GM12878 (cell line): ENCODE measurements at regions not wholly inside any gene's neighbourhood (a gene's known extent, or its start where the extent isn't known, plus 50 kb on each side); places are given as distances from the start of the nearest gene placed in this dataset.

Experiments
- ATAC-seq: fragments of 200-7000 bp; cut with Tn5 transposase; 3 replicates; pipeline ENCODE4 v1.9.1; 2020; ENCODE audit warnings: mild to moderate bottlenecking, moderate library complexity
- BruUV-seq: library from RNA; stranded (reverse); fragments of 400-500 nt; replicated peaks from 2 replicates; lab custom pipeline; 2021; lab: Mats Ljungman, UMichigan
- CTCF ChIA-PET: fragments of 300-600 bp; sonication (Branson Sonifier 250); formaldehyde crosslinking; extraction: SDS; loops from one replicate; lab custom pipeline; 2021; ENCODE audit warnings: inconsistent platforms; lab: Yijun Ruan, JAX
- POLR2A ChIA-PET: fragments of 350-600 bp; formaldehyde crosslinking; extraction: SDS; loops from one replicate; lab custom pipeline; 2021; ENCODE audit warnings: inconsistent platforms; lab: Charles Lee
- RAD21 ChIA-PET: fragments of 300-600 bp; sonication (Branson Sonifier 250); formaldehyde crosslinking; loops from one replicate; lab custom pipeline; 2023; ENCODE audit warnings: antibody characterized with exemption; ENCODE audit not compliant: unreplicated experiment; lab: Charles Lee
- SMC1A ChIA-PET: fragments of 300-600 bp; sonication (Branson Sonifier 250); formaldehyde crosslinking; loops from one replicate; lab custom pipeline; 2023; ENCODE audit not compliant: unreplicated experiment, uncharacterized antibody; lab: Charles Lee
- DNase-seq: peaks from one replicate; pipeline ENCODE4 v3.0.0-alpha.2; 2011; ENCODE audit warnings: low read depth, low spot score
- FAIRE-seq: peaks from 3 replicates; lab custom pipeline; 2011; peaks lifted over from hg19 to GRCh38; lab: Jason Lieb, UNC
- H2AFZ ChIP-seq: 2 replicates; pipeline ENCODE4 v1.6.0; 2011; ENCODE audit warnings: low read depth, low read length, control low read depth; ENCODE audit not compliant: control insufficient read depth
- H3K27ac ChIP-seq: 2 replicates; pipeline ENCODE4 v1.5.1; 2011; ENCODE audit warnings: control low read depth; ENCODE audit not compliant: control insufficient read depth, insufficient read depth
- H3K27me3 ChIP-seq, 2 experiments: replicated peaks in 1 of 2; 2 replicates each; pipeline versions ENCODE4 v1.6.0 to v1.6.1; 2011; ENCODE audit warnings: low read length in 1 of 2; ENCODE audit not compliant: control insufficient read depth in 2 of 2, insufficient read depth in 2 of 2
- H3K36me3 ChIP-seq, 2 experiments: 2 replicates each; pipeline ENCODE4 v1.5.1; 2011; ENCODE audit warnings: low read length in 1 of 2; ENCODE audit not compliant: control insufficient read depth in 2 of 2, insufficient read depth in 2 of 2
- H3K4me1 ChIP-seq: 2 replicates; pipeline ENCODE4 v1.6.1; 2011; ENCODE audit warnings: mild to moderate bottlenecking, low read length, moderate library complexity, mixed read lengths; ENCODE audit not compliant: control insufficient read depth, insufficient read depth
- H3K4me2 ChIP-seq: 2 replicates; pipeline ENCODE4 v1.6.0; 2011; ENCODE audit warnings: control low read depth; ENCODE audit not compliant: control insufficient read depth, insufficient read depth
- H3K4me3 ChIP-seq: fragments of 200-600 bp; sonication (generic); 2 replicates; pipeline ENCODE4 v1.5.1; 2016
- H3K79me2 ChIP-seq: 2 replicates; pipeline ENCODE4 v1.6.0; 2011; ENCODE audit warnings: low read length; ENCODE audit not compliant: control insufficient read depth, insufficient read depth
- H3K9ac ChIP-seq: 2 replicates; pipeline ENCODE4 v1.8.0; 2011; ENCODE audit warnings: low read length, control low read depth, mixed read lengths; ENCODE audit not compliant: control insufficient read depth, insufficient read depth
- H3K9me3 ChIP-seq: replicated peaks from 3 replicates; pipeline ENCODE4 v1.5.1; 2011; ENCODE audit warnings: mild to moderate bottlenecking, low read length; ENCODE audit not compliant: control insufficient read depth, insufficient read depth
- H4K20me1 ChIP-seq: 2 replicates; pipeline ENCODE4 v1.6.0; 2011; ENCODE audit not compliant: control insufficient read depth, insufficient read depth
- IRF4 ChIP-seq: IDR thresholded peaks from 2 replicates; pipeline ENCODE4 v1.6.1; 2011; ENCODE audit warnings: low read depth, low read length
- MEF2A ChIP-seq: IDR thresholded peaks from 2 replicates; pipeline ENCODE4 v1.6.1; 2011; ENCODE audit warnings: low read depth, mild to moderate bottlenecking, low read length, moderate library complexity; ENCODE audit not compliant: insufficient read depth
- NR2F1 ChIP-seq: fragments of 450-650 bp; conservative IDR thresholded peaks from 2 replicates; pipeline ENCODE4 v1.6.1; 2017; ENCODE audit warnings: mild to moderate bottlenecking
- RAD21 ChIP-seq: IDR thresholded peaks from 2 replicates; pipeline ENCODE4 v1.6.1; 2011; ENCODE audit warnings: mild to moderate bottlenecking, low read depth, low read length, moderate library complexity; ENCODE audit not compliant: insufficient read depth
- SMC3 ChIP-seq: IDR thresholded peaks from 2 replicates; pipeline ENCODE4 v1.6.1; 2011; ENCODE audit warnings: low read length, improper control_type of control experiment, borderline replicate concordance
- WGBS: methylation state at CpG from one replicate; pipeline ENCODE4 v1.1.6; 2016; ENCODE audit warnings: low lambda C conversion rate; ENCODE audit not compliant: insufficient replicate concordance, insufficient coverage; ENCODE audit errors: missing lambda C conversion rate; 5-methylcytosine and 5-hydroxymethylcytosine counted together
- in situ Hi-C: fragments of 300-500 bp; cut with MboI; formaldehyde crosslinking; loops from 9 replicates; pipeline ENCODE4 v1.14.3; 2018; ENCODE audit warnings: mixed read lengths
- intact Hi-C: fragments of 100-400 bp; cut with micrococcal nuclease; formaldehyde crosslinking; loops from one replicate; pipeline ENCODE4 v1.14.2; 2022; ENCODE audit not compliant: unreplicated experiment
- TF ChIP-seq, protein P1 (sequence below): fragments of 450-650 bp; formaldehyde crosslinking; IDR thresholded peaks from 2 replicates; pipeline ENCODE4 v1.5.0; 2022; ENCODE audit warnings: mild to moderate bottlenecking, missing genetic modification characterization
- TF ChIP-seq, protein P2 (sequence below), 3 experiments: IDR thresholded peaks in 2 of 3; conservative IDR thresholded peaks in 1 of 3; 2 replicates each; pipeline ENCODE4 v1.5.1; 2011; ENCODE audit warnings: low read depth in 3 of 3, low read length in 3 of 3, mild to moderate bottlenecking in 3 of 3, control low read depth in 2 of 3, moderate library complexity in 2 of 3, inconsistent platforms in 1 of 3, mixed read lengths in 1 of 3; ENCODE audit not compliant: control insufficient read depth in 2 of 3, insufficient read depth in 1 of 3; ENCODE audit errors: extremely low read depth in 1 of 3

- no peak overlapping the region for H3K4me2 ChIP-seq
- peak; percentile 94 for ATAC-seq
- CTCF ChIA-PET, result interaction anchor here (1.2 kb wide), 1 partner anchor 10 kb away, joined by 3 read pairs; no protein-coding TSS in a partner anchor
- H3K9ac ChIP-seq, result no peak overlapping the region
- H3K36me3 ChIP-seq, result no peaks in the 10 kb centered on the region
- no peak for DNase-seq
- no TSS peak for BruUV-seq
- no peak for FAIRE-seq
- intact Hi-C loops, result loop anchor here (5.0 to 10.0 kb wide), 2 partner anchors 165 to 412 kb away; no protein-coding TSS in a partner anchor
- H3K9me3 ChIP-seq, result no peaks in the 10 kb centered on the region
- no peaks in the 10 kb centered on the region; a peak in 2 of 4 replicates for H3K27me3 ChIP-seq
- TF ChIP-seq SMC3 (peak; percentile 33; the same call in 1 of the 2 replicates), NR2F1 (peak; percentile 80), MEF2A (no peak), RAD21 (peak; percentile 62), IRF4 (0 out of 2 replicates have a peak, but pooled peaks have one; percentile 43)
- TF ChIP-seq, protein P1, sequence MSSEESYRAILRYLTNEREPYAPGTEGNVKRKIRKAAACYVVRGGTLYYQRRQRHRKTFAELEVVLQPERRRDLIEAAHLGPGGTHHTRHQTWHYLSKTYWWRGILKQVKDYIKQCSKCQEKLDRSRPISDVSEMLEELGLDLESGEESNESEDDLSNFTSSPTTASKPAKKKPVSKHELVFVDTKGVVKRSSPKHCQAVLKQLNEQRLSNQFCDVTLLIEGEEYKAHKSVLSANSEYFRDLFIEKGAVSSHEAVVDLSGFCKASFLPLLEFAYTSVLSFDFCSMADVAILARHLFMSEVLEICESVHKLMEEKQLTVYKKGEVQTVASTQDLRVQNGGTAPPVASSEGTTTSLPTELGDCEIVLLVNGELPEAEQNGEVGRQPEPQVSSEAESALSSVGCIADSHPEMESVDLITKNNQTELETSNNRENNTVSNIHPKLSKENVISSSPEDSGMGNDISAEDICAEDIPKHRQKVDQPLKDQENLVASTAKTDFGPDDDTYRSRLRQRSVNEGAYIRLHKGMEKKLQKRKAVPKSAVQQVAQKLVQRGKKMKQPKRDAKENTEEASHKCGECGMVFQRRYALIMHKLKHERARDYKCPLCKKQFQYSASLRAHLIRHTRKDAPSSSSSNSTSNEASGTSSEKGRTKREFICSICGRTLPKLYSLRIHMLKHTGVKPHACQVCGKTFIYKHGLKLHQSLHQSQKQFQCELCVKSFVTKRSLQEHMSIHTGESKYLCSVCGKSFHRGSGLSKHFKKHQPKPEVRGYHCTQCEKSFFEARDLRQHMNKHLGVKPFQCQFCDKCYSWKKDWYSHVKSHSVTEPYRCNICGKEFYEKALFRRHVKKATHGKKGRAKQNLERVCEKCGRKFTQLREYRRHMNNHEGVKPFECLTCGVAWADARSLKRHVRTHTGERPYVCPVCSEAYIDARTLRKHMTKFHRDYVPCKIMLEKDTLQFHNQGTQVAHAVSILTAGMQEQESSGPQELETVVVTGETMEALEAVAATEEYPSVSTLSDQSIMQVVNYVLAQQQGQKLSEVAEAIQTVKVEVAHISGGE (CRISPR knock-in tag), result no peak
- TF ChIP-seq, protein P2, sequence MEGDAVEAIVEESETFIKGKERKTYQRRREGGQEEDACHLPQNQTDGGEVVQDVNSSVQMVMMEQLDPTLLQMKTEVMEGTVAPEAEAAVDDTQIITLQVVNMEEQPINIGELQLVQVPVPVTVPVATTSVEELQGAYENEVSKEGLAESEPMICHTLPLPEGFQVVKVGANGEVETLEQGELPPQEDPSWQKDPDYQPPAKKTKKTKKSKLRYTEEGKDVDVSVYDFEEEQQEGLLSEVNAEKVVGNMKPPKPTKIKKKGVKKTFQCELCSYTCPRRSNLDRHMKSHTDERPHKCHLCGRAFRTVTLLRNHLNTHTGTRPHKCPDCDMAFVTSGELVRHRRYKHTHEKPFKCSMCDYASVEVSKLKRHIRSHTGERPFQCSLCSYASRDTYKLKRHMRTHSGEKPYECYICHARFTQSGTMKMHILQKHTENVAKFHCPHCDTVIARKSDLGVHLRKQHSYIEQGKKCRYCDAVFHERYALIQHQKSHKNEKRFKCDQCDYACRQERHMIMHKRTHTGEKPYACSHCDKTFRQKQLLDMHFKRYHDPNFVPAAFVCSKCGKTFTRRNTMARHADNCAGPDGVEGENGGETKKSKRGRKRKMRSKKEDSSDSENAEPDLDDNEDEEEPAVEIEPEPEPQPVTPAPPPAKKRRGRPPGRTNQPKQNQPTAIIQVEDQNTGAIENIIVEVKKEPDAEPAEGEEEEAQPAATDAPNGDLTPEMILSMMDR (IDR thresholded peaks at IDR 0.05 in 2 of 3, conservative IDR thresholded peaks at IDR 0.05 in 1 of 3; ENCODE audit: control insufficient read depth in 2 of 3, extremely low read depth in 1 of 3, insufficient read depth in 1 of 3, low read depth in 3 of 3, low read length in 3 of 3), result peak; percentile 75 to 84 (median 77)
- TF ChIP-seq, all 136 proteins: peak for 5
- Histone ChIP-seq H3K4me1 (no peaks in the 10 kb centered on the region), H3K4me3 (no peak overlapping the region), H2AFZ (no peak overlapping the region), H3K79me2 (no peaks in the 10 kb centered on the region), H4K20me1 (no peaks in the 10 kb centered on the region), H3K27ac (no peak overlapping the region)
- RAD21 ChIA-PET, result interaction anchor here (1.7 to 2.5 kb wide), 2 partner anchors 92 to 413 kb away, joined by 3 to 9 read pairs; no protein-coding TSS in a partner anchor
- SMC1A ChIA-PET, result interaction anchor here (1.7 kb wide), 1 partner anchor 165 kb away, joined by 3 read pairs; no protein-coding TSS in a partner anchor
- in situ Hi-C loops, result no loop called here
- POLR2A ChIA-PET, result no interaction called here
- WGBS, result 7% methylated on average over 12 of the region's 12 CpGs
Observed at GRCh38 chr15:94576889-94577533, 345.6 kb downstream of the MCTP2 start.
